GM19025 (cell line): ENCODE measurements at regions not wholly inside any gene's neighbourhood (a gene's known extent, or its start where the extent isn't known, plus 50 kb on each side); places are given as distances from the start of the nearest gene placed in this dataset.

Experiments used
- ATAC-seq: cut with Tn5 transposase; IDR thresholded peaks from one replicate; pipeline ENCODE4 v1.9.1; 2021; ENCODE audit warnings: mild to moderate bottlenecking, low read depth, moderate library complexity; ENCODE audit not compliant: unreplicated experiment

DNA sequence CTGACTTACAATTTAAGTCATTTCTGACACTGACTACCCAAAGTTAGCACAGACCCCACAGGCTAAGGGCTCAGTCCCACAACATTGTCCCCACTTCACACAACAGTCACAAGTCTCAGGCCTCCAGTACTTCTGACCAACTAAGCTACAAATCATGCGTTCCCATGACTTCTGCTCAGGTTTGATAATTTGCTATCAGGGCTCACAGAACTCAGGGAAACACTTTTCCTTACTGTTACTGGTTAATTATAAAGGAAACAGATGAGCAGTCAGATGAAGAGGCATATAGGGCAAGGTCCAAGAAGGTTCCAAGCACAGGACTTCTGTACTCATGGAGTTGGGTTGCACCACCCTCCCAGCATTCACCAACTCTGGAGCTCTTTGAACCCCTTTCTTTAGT lies 151.2 kb upstream of the TNR start:
- no peak for ATAC-seq

DNA sequence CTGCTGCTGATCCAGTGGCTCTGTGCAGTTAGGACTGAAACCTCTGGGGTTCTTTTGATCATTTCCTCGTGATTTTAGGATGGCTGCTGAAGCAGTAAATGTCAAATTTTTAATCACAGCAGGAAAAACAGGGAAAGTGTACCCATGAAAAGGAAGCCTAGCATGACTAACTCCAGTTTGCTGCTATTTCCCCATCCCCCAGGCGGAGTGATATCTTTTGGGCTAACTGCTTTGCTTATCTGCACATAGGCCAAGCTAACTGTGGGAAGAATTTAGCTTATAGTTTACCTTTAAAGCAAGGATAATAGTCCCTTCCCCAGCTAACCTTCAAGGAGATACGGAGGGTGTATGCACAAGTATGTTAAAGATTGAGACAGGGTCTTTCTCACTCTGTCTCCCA lies 149.8 kb upstream of the TNR start:
- no peak for ATAC-seq

DNA sequence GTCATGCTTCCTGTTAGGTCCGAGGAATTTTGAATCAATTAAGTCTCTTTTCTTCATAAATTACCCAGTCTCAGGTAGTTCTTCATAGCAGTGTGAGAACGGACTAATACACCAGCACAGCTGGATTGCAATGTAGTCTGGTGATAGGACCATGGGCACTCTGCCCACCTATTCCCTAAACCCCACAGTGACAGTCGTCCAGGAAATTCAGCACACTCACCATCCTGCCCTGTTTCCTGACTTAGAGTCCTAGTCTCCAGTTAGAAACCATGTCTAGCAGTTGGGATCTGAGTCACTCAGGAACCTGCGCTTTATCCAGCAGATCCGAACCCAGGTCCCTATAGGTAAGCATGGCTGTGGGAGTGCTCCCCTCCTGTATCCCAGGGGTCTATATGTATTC lies 149.3 kb upstream of the TNR start:
- no peak for ATAC-seq

DNA sequence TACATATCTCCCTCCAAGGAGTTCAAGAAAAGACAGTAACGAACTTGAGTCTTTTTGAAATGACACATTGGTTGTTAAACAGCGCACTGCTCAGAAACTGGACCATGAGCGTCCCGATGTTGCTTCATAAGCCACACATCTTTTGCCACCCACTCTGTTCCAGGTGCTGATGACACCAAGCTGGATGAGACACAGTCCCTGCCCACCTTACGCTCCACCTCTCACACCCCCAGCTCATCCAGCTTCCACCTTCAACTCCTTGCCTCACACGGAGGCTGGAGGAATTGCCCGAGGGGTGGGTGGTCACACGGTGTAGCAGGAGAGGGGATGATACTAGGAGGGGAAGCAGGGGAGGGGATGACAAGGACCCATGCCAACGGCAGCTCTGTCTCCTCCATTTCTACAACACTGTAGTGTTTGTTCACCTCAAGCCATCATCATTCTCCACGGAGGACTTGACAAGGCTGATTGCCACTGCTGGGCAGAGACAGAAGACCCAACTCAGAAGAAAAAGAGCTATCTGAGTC lies 148.5 kb upstream of the TNR start:
- ATAC-seq: no peak

DNA sequence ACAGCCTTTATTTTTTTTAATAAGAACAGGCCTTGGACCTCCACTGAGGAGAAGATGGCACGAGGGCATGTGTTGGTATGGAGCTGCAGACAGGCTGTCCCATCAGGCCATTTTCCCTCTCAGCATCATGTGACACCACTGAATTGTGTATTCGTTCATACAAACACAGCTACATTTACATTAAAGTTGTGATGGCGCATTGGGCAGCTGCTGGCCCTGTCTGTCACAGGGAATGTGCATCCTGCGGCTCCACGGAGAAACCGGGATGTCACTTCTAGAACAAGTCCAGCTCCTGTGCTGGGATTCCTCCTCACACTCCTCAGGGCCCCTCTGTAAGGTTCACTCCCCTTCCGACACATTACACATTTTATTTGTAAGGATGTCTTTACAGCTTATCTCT lies 147.6 kb upstream of the TNR start:
- no peak for ATAC-seq

DNA sequence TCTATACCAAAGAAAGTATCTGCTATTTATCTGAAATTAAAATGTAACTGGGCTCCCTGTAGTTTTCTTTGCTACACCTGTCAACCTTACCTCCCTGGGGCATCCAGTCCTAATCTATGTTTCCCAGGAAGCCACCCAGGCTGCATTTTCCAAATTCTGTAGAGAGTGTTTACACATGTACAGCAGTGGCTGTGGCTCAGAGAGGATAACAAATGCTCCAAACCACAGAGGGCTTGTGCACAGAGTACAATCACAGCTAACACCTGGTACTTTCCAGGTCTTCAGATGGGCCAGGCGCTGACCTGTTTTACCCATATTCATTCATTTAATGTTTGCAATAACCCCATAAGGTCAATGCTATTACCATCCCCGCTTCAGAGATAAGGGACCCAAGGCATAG lies 146.5 kb upstream of the TNR start:
- ATAC-seq: no peak

DNA sequence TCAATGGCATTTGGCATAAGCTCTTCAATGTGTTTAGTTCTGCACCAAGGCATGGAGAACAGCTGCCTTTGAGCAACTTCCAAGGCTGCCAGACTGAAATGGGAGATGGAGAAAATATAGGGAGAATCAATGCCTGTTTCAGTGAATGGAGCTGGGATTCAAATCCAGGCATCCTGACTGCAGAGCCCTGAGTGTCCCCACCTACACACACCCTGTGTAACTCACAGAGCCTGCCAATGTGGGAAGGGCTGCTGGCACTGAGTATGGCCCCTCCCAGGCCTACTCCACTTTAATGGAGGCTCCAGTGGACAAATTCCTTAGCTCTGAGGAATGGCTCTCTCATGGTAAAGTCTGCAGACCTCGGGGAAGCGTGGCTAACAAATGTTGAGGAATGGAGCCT lies 145.6 kb upstream of the TNR start:
- ATAC-seq: no peak

DNA sequence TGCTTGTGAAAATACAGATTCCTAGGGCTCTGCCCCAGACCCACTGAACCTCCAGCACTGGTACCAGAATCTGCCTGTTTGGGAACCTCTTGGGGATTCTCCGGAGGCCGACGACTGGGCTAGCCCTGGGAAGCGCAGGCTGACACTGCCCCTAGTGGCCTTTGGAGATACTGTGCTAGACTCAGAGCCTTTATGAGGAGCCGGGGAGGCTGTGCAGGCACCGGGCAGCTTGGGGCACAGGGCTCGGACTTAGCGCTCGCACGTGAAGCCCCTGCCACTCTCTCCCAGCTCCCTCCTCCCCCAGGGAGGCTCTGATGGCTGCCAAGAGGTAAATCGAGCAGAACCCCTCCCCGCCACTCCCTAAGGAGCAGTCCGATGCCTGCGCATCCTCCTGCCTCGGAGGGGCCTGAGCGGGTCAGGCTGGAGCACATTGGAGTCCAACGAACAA lies 144.6 kb upstream of the TNR start:
- ATAC-seq: peak; percentile 92

DNA sequence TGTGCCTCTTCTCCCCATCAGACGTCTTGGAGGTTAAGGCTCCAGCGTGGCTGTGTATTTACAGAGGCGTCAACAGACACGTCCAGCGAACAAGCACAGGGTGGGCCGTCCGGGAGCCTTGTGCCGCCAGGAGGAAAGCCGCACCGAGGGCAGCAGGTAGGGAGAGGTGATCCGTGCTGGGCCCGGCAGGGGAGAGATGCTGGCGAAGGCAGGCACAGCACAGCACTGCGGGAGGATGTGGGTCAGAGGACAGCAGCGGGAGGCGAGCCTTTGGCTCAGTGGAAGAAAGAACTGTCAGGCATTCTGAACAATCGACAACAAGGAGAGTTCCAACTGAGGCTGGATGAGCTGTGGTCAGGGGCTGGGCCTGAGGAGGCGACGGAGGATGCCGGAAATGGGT lies 144.1 kb upstream of the TNR start:
- ATAC-seq: no peak

DNA sequence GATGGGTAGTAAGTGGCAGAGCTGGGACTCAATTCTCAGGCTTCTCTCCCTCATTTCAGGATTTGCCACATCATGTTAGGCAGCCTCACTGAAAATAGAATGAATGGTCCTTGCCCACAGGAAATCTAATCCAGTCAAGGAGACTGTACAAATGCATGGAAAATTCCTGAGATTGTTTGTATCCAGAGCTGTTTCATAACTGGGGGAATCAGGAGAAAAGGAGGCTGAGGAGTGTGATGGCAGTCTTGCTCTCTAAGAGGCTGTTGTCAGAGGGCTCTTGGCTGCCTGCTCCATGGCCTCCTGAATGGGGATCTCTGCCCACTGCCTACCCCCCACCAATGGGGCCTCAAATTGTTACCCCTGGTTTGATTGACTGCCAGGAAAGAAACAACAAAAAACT lies 141.9 kb upstream of the TNR start:
- ATAC-seq: no peak

DNA sequence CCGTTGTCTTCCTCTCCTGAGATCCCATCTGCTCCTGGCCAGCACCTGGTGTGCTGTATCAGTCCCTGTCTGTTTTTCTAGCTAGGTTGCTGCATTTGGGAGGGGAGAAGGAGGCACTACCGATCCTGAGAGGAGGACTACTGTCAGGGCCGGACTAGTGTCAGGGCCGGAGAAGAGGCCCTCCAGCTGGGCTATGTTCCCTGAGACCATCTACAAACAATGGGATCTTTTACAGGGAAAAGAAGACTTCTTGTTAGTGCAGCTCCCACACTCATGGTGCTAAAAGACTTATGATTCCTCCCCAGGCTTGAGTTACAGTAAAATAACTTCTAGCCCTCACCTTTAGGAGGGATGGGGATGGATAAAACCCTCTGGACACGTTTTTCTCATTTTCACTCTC lies 141.0 kb upstream of the TNR start:
- ATAC-seq: no peak

DNA sequence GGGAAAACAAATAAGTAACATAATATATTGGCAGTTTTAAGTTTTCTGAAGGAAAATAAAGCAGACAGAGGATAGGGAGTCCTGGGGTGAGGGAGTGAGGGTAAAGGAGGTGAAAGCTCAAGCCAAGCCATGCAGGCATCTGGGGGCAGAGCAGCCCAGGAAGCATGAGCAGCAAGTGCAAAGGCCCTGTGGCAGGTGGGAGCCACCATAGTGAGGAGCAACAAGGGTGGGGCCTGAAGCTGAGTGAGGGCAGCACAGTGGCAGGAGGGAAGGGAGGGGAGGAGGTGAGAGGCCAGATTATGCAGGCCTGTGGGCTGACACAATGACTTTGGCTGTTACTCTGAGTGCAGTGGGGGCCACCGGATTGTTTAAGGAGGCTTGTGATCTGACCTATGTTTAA lies 138.8 kb upstream of the TNR start:
- no peak for ATAC-seq

DNA sequence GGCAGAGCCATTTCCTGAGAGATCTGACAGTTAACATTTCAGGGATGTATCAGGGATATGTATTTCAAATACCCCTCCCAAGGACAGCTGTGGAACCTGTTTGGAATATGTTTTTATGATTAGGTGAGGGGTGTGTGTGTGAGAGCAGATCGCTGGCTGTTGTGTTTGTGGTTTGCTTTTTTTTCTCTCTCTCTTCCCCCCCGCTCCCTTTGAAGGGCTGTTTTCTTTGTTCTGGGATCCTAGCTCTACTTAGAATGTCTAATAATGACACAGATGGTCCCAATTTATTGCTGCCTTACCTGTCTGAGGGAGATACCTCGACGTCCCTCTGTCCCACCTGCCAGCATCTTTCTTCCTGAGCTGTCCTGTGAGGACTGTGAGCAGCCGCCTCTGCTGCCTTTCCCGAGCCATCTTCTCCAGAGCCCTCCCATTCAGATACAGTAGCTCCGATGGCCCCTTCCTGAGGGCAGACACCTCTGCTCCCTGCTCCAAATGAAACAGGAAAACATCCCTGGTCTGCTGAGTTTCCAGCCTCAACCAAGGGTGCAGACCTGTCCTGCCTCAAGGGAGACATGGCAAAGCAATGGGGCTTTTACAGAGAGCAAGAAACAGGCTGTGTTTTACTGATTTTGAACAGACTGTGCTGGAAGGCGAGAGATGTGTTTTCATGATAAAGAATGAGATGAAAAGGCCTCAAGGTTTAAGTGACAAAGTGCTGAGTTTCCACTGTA lies 138.0 kb upstream of the TNR start:
- ATAC-seq: no peak

DNA sequence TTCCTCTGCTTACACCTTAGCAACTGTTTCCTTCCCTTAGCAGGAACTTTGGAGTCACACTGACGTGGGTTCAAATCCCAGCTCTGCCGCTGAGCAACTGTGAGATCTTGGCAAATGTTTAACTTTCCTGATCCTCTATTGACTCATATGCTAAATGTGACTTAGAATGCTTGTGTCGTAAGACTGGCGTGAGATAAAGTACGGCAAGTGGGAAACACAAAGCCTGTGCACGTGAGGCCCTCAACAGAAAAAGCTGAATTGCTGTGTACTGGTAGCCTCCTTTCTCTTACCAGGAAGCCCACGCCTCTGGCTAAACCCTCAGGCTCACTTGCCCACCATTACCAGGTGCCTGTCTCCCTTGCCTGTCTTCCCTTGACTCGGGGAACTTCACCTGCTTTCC lies 135.4 kb upstream of the TNR start:
- no peak for ATAC-seq

DNA sequence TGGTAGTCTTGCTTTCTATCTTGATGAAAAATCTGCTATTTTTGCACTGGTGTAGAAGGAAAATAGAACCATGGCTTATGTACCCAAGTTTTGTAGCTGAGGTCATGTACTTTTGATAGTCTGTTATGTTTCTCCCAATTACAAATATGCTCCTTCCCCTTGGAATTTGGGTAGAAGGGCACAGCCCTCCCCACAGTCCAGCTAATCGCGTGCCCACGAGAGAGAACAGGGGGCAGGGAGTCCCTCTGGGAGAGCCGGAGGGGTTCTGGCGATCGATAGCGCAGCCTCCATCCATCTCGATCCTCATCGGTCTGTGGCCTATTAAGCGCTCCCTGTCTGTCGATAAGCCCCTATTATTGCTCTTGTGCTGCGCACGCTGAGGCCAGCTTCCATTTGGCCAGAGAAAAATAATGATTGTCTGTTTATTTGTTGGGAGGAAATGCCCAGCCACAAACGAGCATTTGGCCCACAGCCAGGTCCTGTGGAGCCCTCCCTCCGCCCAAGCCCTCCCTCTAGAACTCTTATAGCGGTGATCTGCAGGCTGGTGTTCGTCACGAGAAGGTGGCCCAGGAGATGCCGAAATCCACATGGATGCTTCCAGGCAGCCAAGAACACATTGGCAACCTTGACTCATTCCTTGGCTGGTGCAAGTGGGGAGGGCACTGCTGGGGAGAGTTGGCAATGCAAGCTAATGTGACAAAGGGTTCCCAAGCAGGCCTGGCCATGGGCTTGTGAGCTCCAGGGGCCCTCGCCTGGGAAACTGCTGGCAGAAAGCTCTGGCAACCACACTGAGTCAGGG lies 134.7 kb upstream of the TNR start:
- ATAC-seq: no peak

DNA sequence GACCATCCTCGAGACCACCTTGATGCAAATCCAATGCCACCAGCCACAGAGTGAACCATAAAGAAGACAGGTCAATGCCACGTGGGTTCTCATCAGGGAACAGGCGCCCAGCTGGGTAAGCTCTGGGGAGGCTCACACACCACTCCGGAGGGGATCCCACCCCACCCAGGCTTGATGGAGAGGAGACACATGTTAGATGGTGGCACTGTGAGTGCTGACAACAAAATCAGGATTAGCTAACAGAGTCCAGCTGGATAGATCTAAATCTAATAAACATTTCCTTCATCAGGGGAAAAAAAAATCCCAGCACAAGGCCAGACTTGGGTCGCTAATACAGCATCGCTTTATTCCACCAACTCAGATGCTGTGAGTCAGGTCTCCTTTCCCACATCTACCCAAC lies 132.2 kb upstream of the TNR start:
- no peak for ATAC-seq

DNA sequence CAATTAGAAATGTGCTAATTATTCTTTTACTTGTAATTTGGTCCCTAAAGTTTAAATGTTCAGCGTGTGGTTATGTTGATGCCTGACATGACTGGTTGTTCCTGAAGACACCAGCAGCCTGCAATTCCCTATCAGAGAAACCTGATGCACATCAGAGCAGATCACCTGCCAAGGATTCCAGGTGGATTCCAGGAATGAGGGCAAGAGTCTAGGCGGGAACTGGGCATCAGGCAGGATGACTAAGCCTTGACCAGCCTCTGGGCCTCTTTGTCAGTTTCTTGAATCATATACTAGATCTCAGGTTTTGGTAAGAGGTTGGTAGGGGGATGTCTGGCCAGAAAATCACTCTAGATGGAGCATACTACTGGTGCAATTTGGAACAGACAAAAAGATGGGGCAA lies 130.7 kb upstream of the TNR start:
- no peak for ATAC-seq

DNA sequence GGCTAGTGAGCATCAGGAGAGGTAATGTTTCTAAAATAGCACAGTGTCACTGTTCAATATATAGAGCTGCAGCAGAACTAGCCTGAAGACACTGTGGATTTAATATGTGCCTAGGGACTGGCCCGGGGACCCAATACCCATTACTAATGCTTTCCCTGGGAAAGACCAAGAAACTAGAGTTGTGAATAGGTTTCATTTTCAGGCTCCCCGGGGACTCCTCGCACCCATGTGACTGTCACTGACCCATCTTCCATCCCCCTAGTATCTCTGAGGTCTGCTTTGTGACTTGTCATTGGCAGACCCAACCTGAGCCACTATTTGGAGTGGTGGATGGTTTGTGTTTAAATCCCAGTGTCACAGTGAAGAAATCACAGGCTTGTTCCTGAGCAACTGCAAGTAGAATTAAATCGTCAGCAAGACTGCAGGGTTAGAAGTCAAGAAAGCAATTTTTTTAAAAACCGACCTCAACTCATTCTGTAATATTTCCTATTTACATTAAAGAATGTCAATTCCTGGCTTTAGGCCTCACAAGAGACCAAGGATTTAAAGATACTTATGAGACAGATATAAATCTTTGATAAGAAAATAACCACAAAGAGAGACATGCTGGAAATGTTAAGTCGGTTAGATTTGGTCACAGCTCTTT lies 130.0 kb upstream of the TNR start:
- ATAC-seq: peak; percentile 87

DNA sequence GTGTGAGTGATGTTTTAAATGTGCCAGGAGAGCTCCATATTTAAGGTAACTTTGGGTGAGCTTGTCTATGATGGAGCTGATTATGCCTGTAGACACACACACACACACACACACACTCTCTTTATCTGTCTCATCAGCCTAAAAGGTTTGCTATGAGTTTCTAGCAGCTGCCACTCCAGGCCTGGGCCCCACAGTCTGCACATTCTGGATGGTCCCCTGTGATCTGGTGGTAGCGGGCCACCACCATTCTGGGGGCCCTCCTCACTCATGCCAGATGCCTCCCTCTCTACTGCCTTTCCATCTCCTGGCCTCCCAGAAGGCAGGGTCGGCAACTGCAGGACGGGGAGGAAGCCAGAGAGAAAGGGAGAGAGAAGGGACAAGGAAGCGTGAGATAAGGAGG lies 129.2 kb upstream of the TNR start:
- no peak for ATAC-seq

DNA sequence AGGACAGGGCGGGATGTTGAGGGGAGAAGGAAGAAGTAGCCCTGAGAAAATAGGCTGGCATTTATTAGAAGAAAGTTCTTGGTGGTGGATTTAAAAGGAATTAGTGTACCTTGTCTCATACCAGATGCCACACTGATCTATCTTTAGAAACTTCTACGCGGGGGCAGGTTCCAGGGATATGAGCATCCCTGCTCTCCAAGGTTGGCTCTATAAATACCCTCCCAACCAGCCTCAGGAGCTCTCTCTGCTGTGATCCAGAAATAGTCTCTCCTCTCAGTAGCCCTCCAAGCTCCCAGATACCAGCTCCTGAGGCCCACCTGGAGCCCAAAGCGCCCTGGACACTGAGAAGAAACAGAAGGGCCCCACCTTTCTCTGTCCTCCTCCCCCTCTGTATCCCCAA lies 128.3 kb upstream of the TNR start:
- ATAC-seq: no peak

DNA sequence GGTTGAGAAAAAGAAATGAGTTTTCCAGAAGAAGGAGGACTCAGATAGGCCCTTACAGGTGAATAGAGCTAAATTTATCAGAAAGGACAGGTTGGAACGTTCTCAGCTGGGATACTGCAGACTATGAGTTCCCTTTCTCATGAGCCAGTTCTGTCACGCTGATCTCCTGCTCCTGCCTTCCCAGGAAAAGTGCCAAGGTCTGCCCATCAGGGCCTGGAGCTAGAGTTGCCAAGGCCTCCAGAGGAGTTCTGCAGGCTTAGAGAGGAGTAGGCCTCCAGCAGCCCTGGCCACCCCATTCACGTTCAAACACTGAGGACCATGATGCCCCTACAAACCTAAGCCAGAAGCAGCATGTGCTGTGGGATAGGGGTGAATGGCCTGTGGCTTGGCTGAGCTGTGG lies 126.8 kb upstream of the TNR start:
- ATAC-seq: no peak
